ENCODE measurements at regions not wholly inside any gene's neighbourhood (a gene's known extent, or its start where the extent isn't known, plus 50 kb on each side); places are given as distances from the start of the nearest gene placed in this dataset.

DNA sequence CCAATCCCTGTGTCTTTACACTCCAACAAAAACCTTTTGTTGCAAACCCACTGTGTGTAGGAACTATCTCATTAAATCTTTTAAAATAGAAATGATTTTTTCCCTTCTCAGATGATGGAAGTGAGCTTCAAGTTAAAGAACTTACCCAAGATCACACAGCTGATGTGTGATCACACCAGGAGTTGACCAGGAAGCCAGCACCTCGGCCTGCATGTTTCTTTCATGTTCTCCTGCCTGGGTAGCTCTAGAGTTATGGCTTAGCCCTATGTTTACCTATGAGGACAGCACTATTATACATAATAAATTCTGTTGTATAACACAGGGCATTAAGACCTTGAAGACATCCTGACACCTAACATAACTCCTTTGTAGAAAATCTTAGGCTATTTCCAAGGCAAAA is 132.1 kb upstream of the KLHL25 start:
- Histone ChIP-seq H3K36me3 (ENCODE audit: insufficient read depth, insufficient read length, low read length) (no peaks in the 10 kb centered on the region), H3K27me3 (ENCODE audit: insufficient read depth, insufficient read length) (peaks cover 9% of the 10 kb centered on the region), H3K9ac (ENCODE audit: insufficient read length, low read depth) (no peak overlapping the region)

GRCh38 chr15:85927931-85928537 is 133.3 kb upstream of the KLHL25 start:
- Histone ChIP-seq H3K4me1 (ENCODE audit: insufficient read depth, insufficient read length) (peaks cover 5% of the 10 kb centered on the region), H3K4me3 (ENCODE audit: insufficient read length, low read depth) (no peak overlapping the region), H3K9me3 (ENCODE audit: insufficient read depth, low read length) (no peaks in the 10 kb centered on the region), H3K36me3 (ENCODE audit: insufficient read depth, insufficient read length, low read length) (no peaks in the 10 kb centered on the region), H3K27me3 (ENCODE audit: insufficient read depth, insufficient read length) (peaks cover 9% of the 10 kb centered on the region), H3K9ac (ENCODE audit: insufficient read length, low read depth) (no peak overlapping the region)
- no peak for TF ChIP-seq YY1 (IDR thresholded peaks at IDR 0.05; ENCODE audit: insufficient read depth, insufficient read length)
- no peak for TF ChIP-seq SUZ12 (IDR thresholded peaks at IDR 0.05; ENCODE audit: extremely low read depth, insufficient read depth, insufficient read length)
- TF ChIP-seq ZNF274 (IDR thresholded peaks at IDR 0.05; ENCODE audit: low read depth, low read length): no peak
- no peak for DNase-seq (ENCODE audit: low read depth, low spot score)

More for the DNA sequence above, 132.1 kb upstream of the KLHL25 start:
- Histone ChIP-seq H3K4me3 (ENCODE audit: insufficient read length, low read depth) (no peak overlapping the region), H3K9me3 (ENCODE audit: insufficient read depth, low read length) (no peaks in the 10 kb centered on the region), H3K4me1 (ENCODE audit: insufficient read depth, insufficient read length) (peaks cover 5% of the 10 kb centered on the region)
- TF ChIP-seq ZNF274 (IDR thresholded peaks at IDR 0.05; ENCODE audit: low read depth, low read length): no peak
- TF ChIP-seq SUZ12 (IDR thresholded peaks at IDR 0.05; ENCODE audit: extremely low read depth, insufficient read depth, insufficient read length): no peak
- TF ChIP-seq YY1 (IDR thresholded peaks at IDR 0.05; ENCODE audit: insufficient read depth, insufficient read length): no peak
- DNase-seq (ENCODE audit: low read depth, low spot score): no peak

DNA sequence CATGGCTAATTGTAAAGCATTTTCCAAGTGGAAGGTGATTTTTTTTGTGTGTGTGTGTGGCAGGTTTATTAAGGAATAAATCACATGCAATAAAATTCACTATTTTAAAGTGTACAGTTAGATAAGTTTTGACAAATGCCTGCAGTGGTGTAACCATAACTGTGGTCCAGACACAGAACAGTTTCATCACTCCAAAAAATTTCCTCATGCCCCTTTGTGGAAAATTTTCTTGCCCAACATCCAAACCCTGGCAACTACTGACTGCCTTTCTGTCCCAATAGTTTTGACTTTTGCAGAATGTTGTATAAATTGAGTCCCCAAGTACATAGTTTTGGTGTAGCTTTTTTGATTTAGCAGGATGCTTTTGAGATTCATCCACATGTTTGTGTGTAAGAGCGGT is 135.1 kb upstream of the KLHL25 start:
- Histone ChIP-seq H3K36me3 (ENCODE audit: insufficient read depth, insufficient read length, low read length) (no peaks in the 10 kb centered on the region), H3K4me3 (ENCODE audit: insufficient read length, low read depth) (no peak overlapping the region), H3K9ac (ENCODE audit: insufficient read length, low read depth) (no peak overlapping the region), H3K9me3 (ENCODE audit: insufficient read depth, low read length) (no peaks in the 10 kb centered on the region), H3K27me3 (ENCODE audit: insufficient read depth, insufficient read length) (peaks cover 5% of the 10 kb centered on the region), H3K4me1 (ENCODE audit: insufficient read depth, insufficient read length) (peaks cover 5% of the 10 kb centered on the region)
- no peak for DNase-seq (ENCODE audit: low read depth, low spot score)
- TF ChIP-seq ZNF274 (IDR thresholded peaks at IDR 0.05; ENCODE audit: low read depth, low read length) (no peak), YY1 (IDR thresholded peaks at IDR 0.05; ENCODE audit: insufficient read depth, insufficient read length) (no peak), SUZ12 (IDR thresholded peaks at IDR 0.05; ENCODE audit: extremely low read depth, insufficient read depth, insufficient read length) (no peak)

DNA sequence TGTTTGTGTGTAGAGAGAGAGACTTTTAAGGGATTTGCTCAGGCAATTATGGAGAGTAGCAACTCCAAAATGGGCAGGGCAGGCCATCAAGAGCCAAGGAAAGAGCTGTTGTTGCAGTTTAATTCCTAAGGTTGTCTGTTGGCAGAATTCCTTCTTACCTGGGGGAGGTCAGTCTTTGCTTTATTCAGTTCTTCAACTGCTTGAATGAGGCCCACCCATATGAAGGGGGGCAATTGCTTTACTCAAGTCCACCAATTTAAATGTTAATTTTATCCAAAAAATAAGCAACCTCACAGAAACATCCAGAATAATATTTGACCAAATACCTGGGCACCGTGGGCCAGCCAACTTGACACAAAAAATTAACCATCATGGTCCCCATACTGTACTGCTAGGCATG is 137.7 kb upstream of the KLHL25 start:
- DNase-seq (ENCODE audit: low read depth, low spot score): no peak
- Histone ChIP-seq H3K9me3 (ENCODE audit: insufficient read depth, low read length) (no peaks in the 10 kb centered on the region), H3K36me3 (ENCODE audit: insufficient read depth, insufficient read length, low read length) (no peaks in the 10 kb centered on the region), H3K4me3 (ENCODE audit: insufficient read length, low read depth) (no peak overlapping the region), H3K9ac (ENCODE audit: insufficient read length, low read depth) (no peak overlapping the region), H3K27me3 (ENCODE audit: insufficient read depth, insufficient read length) (peaks cover 3% of the 10 kb centered on the region), H3K4me1 (ENCODE audit: insufficient read depth, insufficient read length) (no peaks in the 10 kb centered on the region)
- no peak for TF ChIP-seq ZNF274 (IDR thresholded peaks at IDR 0.05; ENCODE audit: low read depth, low read length)
- no peak for TF ChIP-seq YY1 (IDR thresholded peaks at IDR 0.05; ENCODE audit: insufficient read depth, insufficient read length)
- no peak for TF ChIP-seq SUZ12 (IDR thresholded peaks at IDR 0.05; ENCODE audit: extremely low read depth, insufficient read depth, insufficient read length)

GRCh38 chr15:85934691-85935090 is 140.0 kb upstream of the KLHL25 start:
- H3K36me3 ChIP-seq (ENCODE audit: insufficient read depth, insufficient read length, low read length): no peaks in the 10 kb centered on the region
- DNase-seq (ENCODE audit: low read depth, low spot score): no peak
- H3K4me3 ChIP-seq (ENCODE audit: insufficient read length, low read depth): no peak overlapping the region
- no peak overlapping the region for H3K9ac ChIP-seq (ENCODE audit: insufficient read length, low read depth)
- H3K4me1 ChIP-seq (ENCODE audit: insufficient read depth, insufficient read length): no peaks in the 10 kb centered on the region
- TF ChIP-seq SUZ12 (IDR thresholded peaks at IDR 0.05; ENCODE audit: extremely low read depth, insufficient read depth, insufficient read length) (no peak), YY1 (IDR thresholded peaks at IDR 0.05; ENCODE audit: insufficient read depth, insufficient read length) (no peak), ZNF274 (IDR thresholded peaks at IDR 0.05; ENCODE audit: low read depth, low read length) (no peak)
- H3K27me3 ChIP-seq (ENCODE audit: insufficient read depth, insufficient read length): peaks cover 3% of the 10 kb centered on the region
- no peaks in the 10 kb centered on the region for H3K9me3 ChIP-seq (ENCODE audit: insufficient read depth, low read length)

DNA sequence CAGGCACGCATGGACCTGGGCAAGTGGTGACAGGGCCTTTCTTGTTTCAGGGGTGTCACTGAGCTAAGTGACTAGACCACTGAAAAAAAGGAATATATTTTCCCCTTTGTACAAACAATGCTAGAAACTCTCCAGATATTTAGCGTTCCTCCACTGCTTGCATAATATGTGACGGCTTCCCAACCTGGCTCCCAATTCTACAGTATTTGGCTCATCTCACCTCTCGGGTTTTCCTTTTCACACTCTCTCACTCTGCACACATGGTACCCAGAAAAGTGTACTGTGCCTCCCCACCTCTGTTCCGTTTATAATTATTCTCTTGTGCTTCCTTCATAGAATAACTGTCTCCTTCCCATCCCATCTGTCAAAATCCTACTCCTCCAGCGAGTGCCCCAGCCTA is 140.5 kb upstream of the KLHL25 start:
- H3K4me1 ChIP-seq (ENCODE audit: insufficient read depth, insufficient read length): no peaks in the 10 kb centered on the region
- H3K4me3 ChIP-seq (ENCODE audit: insufficient read length, low read depth): no peak overlapping the region
- no peaks in the 10 kb centered on the region for H3K9me3 ChIP-seq (ENCODE audit: insufficient read depth, low read length)
- H3K27me3 ChIP-seq (ENCODE audit: insufficient read depth, insufficient read length): peaks cover 3% of the 10 kb centered on the region
- H3K9ac ChIP-seq (ENCODE audit: insufficient read length, low read depth): no peak overlapping the region
- H3K36me3 ChIP-seq (ENCODE audit: insufficient read depth, insufficient read length, low read length): no peaks in the 10 kb centered on the region
- no peak for TF ChIP-seq ZNF274 (IDR thresholded peaks at IDR 0.05; ENCODE audit: low read depth, low read length)
- no peak for TF ChIP-seq YY1 (IDR thresholded peaks at IDR 0.05; ENCODE audit: insufficient read depth, insufficient read length)
- no peak for TF ChIP-seq SUZ12 (IDR thresholded peaks at IDR 0.05; ENCODE audit: extremely low read depth, insufficient read depth, insufficient read length)
- DNase-seq (ENCODE audit: low read depth, low spot score): no peak

GRCh38 chr15:85937661-85938060 is 142.0 kb upstream of the AGBL1 start:
- Histone ChIP-seq H3K27me3 (ENCODE audit: insufficient read depth, insufficient read length) (no peaks in the 10 kb centered on the region), H3K4me1 (ENCODE audit: insufficient read depth, insufficient read length) (no peaks in the 10 kb centered on the region), H3K9me3 (ENCODE audit: insufficient read depth, low read length) (no peaks in the 10 kb centered on the region), H3K4me3 (ENCODE audit: insufficient read length, low read depth) (no peak overlapping the region), H3K9ac (ENCODE audit: insufficient read length, low read depth) (no peak overlapping the region), H3K36me3 (ENCODE audit: insufficient read depth, insufficient read length, low read length) (no peaks in the 10 kb centered on the region)
- TF ChIP-seq YY1 (IDR thresholded peaks at IDR 0.05; ENCODE audit: insufficient read depth, insufficient read length) (no peak), ZNF274 (IDR thresholded peaks at IDR 0.05; ENCODE audit: low read depth, low read length) (no peak), SUZ12 (IDR thresholded peaks at IDR 0.05; ENCODE audit: extremely low read depth, insufficient read depth, insufficient read length) (no peak)
- no peak for DNase-seq (ENCODE audit: low read depth, low spot score)
